GM23338 (cell line): ENCODE measurements at regions not wholly inside any gene's neighbourhood (a gene's known extent, or its start where the extent isn't known, plus 50 kb on each side); places are given as distances from the start of the nearest gene placed in this dataset.
A peak's percentile ranks its signal among the peaks of the same experiment; 100 is the strongest.

Experiments
- ATAC-seq: fragments of 200-7000 bp; cut with Tn5 transposase; 3 replicates; pipeline ENCODE4 v1.9.1; 2020
- DNase-seq: peaks from one replicate; pipeline ENCODE4 v3.0.0-alpha.2; 2015; ENCODE audit warnings: low spot score
- H2AFZ ChIP-seq: fragments of 200-600 bp; sonication (generic); 2 replicates; pipeline ENCODE4 v1.8.0; 2016; ENCODE audit warnings: antibody characterized with exemption, mild to moderate bottlenecking, moderate library complexity
- H3F3A ChIP-seq: fragments of 200-600 bp; sonication (generic); replicated peaks from 2 replicates; pipeline ENCODE4 v1.8.0; 2017; ENCODE audit warnings: antibody characterized with exemption, mixed run types, low read depth
- H3K27ac ChIP-seq: fragments of 200-600 bp; sonication (generic); 2 replicates; pipeline ENCODE4 v1.6.1; 2016; ENCODE audit warnings: low read depth
- H3K27me3 ChIP-seq: fragments of 200-600 bp; sonication (generic); 2 replicates; pipeline ENCODE4 v1.8.0; 2016; ENCODE audit warnings: mild to moderate bottlenecking, mixed run types, moderate library complexity; ENCODE audit not compliant: insufficient read depth
- H3K36me3 ChIP-seq: fragments of 200-600 bp; sonication (generic); 2 replicates; pipeline ENCODE4 v1.8.0; 2016; ENCODE audit warnings: mild to moderate bottlenecking; ENCODE audit not compliant: insufficient read depth
- H3K4me1 ChIP-seq: fragments of 200-600 bp; sonication (generic); 2 replicates; pipeline ENCODE4 v1.8.0; 2016; ENCODE audit warnings: mild to moderate bottlenecking, moderate library complexity; ENCODE audit not compliant: insufficient read depth
- H3K4me2 ChIP-seq: fragments of 200-600 bp; sonication (generic); 2 replicates; pipeline ENCODE4 v1.7.1; 2017; ENCODE audit warnings: mixed run types
- H3K4me3 ChIP-seq: fragments of 200-600 bp; sonication (generic); 2 replicates; pipeline ENCODE4 v1.6.1; 2016; ENCODE audit warnings: mixed run types
- H3K79me2 ChIP-seq: fragments of 200-600 bp; sonication (generic); replicated peaks from 2 replicates; pipeline ENCODE4 v1.8.0; 2017; ENCODE audit warnings: mild to moderate bottlenecking; ENCODE audit not compliant: insufficient read depth
- H3K9me2 ChIP-seq: fragments of 200-600 bp; sonication (generic); 2 replicates; pipeline ENCODE4 v1.8.0; 2017; ENCODE audit not compliant: insufficient read depth
- H4K20me1 ChIP-seq: fragments of 200-600 bp; sonication (generic); replicated peaks from 2 replicates; pipeline ENCODE4 v1.8.0; 2017; ENCODE audit warnings: mild to moderate bottlenecking; ENCODE audit not compliant: insufficient read depth
- H3K27ac Mint-ChIP-seq: 2 replicates; pipeline ENCODE4 v1.8.0; 2020; ENCODE audit warnings: inconsistent platforms, mild to moderate bottlenecking, moderate library complexity, mixed read lengths
- H3K27me3 Mint-ChIP-seq: 3 replicates; pipeline ENCODE4 v1.8.0; 2022; ENCODE audit warnings: low read depth, mild to moderate bottlenecking, moderate library complexity, mixed read lengths, inconsistent platforms; ENCODE audit not compliant: insufficient read depth, poor library complexity
- H3K36me3 Mint-ChIP-seq: 3 replicates; pipeline ENCODE4 v1.8.0; 2021; ENCODE audit warnings: low read depth, mild to moderate bottlenecking, inconsistent platforms, moderate library complexity, mixed read lengths
- H3K4me1 Mint-ChIP-seq: 3 replicates; pipeline ENCODE4 v1.8.0; 2020; ENCODE audit warnings: mild to moderate bottlenecking, inconsistent platforms, mixed read lengths
- H3K4me3 Mint-ChIP-seq: 3 replicates; pipeline ENCODE4 v1.8.0; 2021; ENCODE audit warnings: moderate library complexity, mild to moderate bottlenecking, inconsistent platforms, mixed read lengths
- H3K9me3 Mint-ChIP-seq: 3 replicates; pipeline ENCODE4 v1.8.0; 2020; ENCODE audit warnings: moderate library complexity, mild to moderate bottlenecking, inconsistent platforms, mixed read lengths
- CREB1 ChIP-seq: fragments of 250-450 bp; sonication (Bioruptor Pico); IDR thresholded peaks from 2 replicates; pipeline ENCODE4 v1.5.0; 2020; ENCODE audit warnings: low read depth, mild to moderate bottlenecking, moderate library complexity
- CTCF ChIP-seq, 2 experiments: fragments of 200-600 bp in 1 of 2; sonication (generic) in 1 of 2; conservative IDR thresholded peaks; 2 replicates each; pipeline versions ENCODE4 v1.5.1 to v1.6.1; 2016 to 2017; ENCODE audit warnings: antibody characterized with exemption in 2 of 2, low read depth in 2 of 2, mild to moderate bottlenecking in 2 of 2, moderate library complexity in 1 of 2
- EZH2 ChIP-seq: fragments of 200-600 bp; sonication (generic); IDR thresholded peaks from one replicate; pipeline ENCODE4 v1.8.0; 2017; ENCODE audit warnings: antibody characterized with exemption, mild to moderate bottlenecking, low read depth; ENCODE audit not compliant: unreplicated experiment
- EZH2phosphoT487 ChIP-seq: fragments of 200-600 bp; sonication (generic); IDR thresholded peaks from one replicate; pipeline ENCODE4 v1.8.1; 2018; ENCODE audit warnings: antibody characterized with exemption; ENCODE audit not compliant: unreplicated experiment
- JUNB ChIP-seq: IDR thresholded peaks from one replicate; pipeline ENCODE4 v1.6.1; 2016; ENCODE audit warnings: antibody characterized with exemption; ENCODE audit not compliant: unreplicated experiment
- NANOG ChIP-seq: IDR thresholded peaks from 2 replicates; pipeline ENCODE4 v1.6.1; 2016; ENCODE audit warnings: antibody characterized with exemption, borderline replicate concordance
- POLR2AphosphoS5 ChIP-seq: IDR thresholded peaks from 2 replicates; pipeline ENCODE4 v1.6.1; 2016; ENCODE audit warnings: antibody characterized with exemption, low read depth
- STAT1 ChIP-seq: IDR thresholded peaks from one replicate; pipeline ENCODE4 v1.6.1; 2016; ENCODE audit warnings: antibody characterized with exemption; ENCODE audit not compliant: unreplicated experiment
- ZNF114 ChIP-seq: fragments of 250-450 bp; sonication (Bioruptor Pico); IDR thresholded peaks from 2 replicates; pipeline ENCODE4 v1.5.0; 2020; ENCODE audit warnings: mild to moderate bottlenecking, moderate library complexity
- ZNF331 ChIP-seq: fragments of 250-450 bp; sonication (Bioruptor Pico); IDR thresholded peaks from 2 replicates; pipeline ENCODE4 v1.5.0; 2020; ENCODE audit warnings: low read depth, mild to moderate bottlenecking, moderate library complexity
- ZNF462 ChIP-seq: fragments of 250-450 bp; sonication (Bioruptor Pico); IDR thresholded peaks from 2 replicates; pipeline ENCODE4 v1.5.0; 2020; ENCODE audit warnings: mild to moderate bottlenecking, moderate library complexity
- TF ChIP-seq, protein P1 (sequence below): IDR thresholded peaks from one replicate; pipeline ENCODE4 v1.6.1; 2018; ENCODE audit warnings: antibody characterized with exemption; ENCODE audit not compliant: unreplicated experiment
- TF ChIP-seq, protein P2 (sequence below): IDR thresholded peaks from 2 replicates; pipeline ENCODE4 v1.6.1; 2016; ENCODE audit warnings: antibody characterized with exemption

- Histone ChIP-seq H3K4me2 (no peak overlapping the region), H3F3A (no peaks in the 10 kb centered on the region), H3K9me2 (no peaks in the 10 kb centered on the region), H4K20me1 (no peaks in the 10 kb centered on the region), H3K27me3 (no peaks in the 10 kb centered on the region), H3K27ac (no peak overlapping the region), H2AFZ (peak overlapping the region; percentile 32; the same call in 1 of the 2 replicates), H3K36me3 (no peaks in the 10 kb centered on the region), H3K4me1 (no peaks in the 10 kb centered on the region), H3K79me2 (no peaks in the 10 kb centered on the region), H3K4me3 (no peak overlapping the region)
- H3K27me3 Mint-ChIP-seq: no peaks in the 10 kb centered on the region
- H3K4me1 Mint-ChIP-seq: peaks cover 16% of the 10 kb centered on the region; the same call in 2 of the 3 replicates
- DNase-seq (no peak), ATAC-seq (no peak)
- no peak overlapping the region for H3K4me3 Mint-ChIP-seq
- no peaks in the 10 kb centered on the region for H3K9me3 Mint-ChIP-seq
- H3K36me3 Mint-ChIP-seq: no peaks in the 10 kb centered on the region
- TF ChIP-seq JUNB (no peak), ZNF462 (CRISPR knock-in tag) (no peak), ZNF331 (CRISPR knock-in tag) (no peak), EZH2 (no peak), EZH2phosphoT487 (no peak), CTCF (conservative IDR thresholded peaks at IDR 0.05; ENCODE audit: low read depth in 2 of 2) (no peak), STAT1 (no peak), ZNF114 (no peak), NANOG (no peak), POLR2AphosphoS5 (no peak), CREB1 (CRISPR knock-in tag) (no peak)
- TF ChIP-seq, protein P1, sequence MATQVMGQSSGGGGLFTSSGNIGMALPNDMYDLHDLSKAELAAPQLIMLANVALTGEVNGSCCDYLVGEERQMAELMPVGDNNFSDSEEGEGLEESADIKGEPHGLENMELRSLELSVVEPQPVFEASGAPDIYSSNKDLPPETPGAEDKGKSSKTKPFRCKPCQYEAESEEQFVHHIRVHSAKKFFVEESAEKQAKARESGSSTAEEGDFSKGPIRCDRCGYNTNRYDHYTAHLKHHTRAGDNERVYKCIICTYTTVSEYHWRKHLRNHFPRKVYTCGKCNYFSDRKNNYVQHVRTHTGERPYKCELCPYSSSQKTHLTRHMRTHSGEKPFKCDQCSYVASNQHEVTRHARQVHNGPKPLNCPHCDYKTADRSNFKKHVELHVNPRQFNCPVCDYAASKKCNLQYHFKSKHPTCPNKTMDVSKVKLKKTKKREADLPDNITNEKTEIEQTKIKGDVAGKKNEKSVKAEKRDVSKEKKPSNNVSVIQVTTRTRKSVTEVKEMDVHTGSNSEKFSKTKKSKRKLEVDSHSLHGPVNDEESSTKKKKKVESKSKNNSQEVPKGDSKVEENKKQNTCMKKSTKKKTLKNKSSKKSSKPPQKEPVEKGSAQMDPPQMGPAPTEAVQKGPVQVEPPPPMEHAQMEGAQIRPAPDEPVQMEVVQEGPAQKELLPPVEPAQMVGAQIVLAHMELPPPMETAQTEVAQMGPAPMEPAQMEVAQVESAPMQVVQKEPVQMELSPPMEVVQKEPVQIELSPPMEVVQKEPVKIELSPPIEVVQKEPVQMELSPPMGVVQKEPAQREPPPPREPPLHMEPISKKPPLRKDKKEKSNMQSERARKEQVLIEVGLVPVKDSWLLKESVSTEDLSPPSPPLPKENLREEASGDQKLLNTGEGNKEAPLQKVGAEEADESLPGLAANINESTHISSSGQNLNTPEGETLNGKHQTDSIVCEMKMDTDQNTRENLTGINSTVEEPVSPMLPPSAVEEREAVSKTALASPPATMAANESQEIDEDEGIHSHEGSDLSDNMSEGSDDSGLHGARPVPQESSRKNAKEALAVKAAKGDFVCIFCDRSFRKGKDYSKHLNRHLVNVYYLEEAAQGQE: no peak
- TF ChIP-seq, protein P2, sequence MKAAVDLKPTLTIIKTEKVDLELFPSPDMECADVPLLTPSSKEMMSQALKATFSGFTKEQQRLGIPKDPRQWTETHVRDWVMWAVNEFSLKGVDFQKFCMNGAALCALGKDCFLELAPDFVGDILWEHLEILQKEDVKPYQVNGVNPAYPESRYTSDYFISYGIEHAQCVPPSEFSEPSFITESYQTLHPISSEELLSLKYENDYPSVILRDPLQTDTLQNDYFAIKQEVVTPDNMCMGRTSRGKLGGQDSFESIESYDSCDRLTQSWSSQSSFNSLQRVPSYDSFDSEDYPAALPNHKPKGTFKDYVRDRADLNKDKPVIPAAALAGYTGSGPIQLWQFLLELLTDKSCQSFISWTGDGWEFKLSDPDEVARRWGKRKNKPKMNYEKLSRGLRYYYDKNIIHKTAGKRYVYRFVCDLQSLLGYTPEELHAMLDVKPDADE: no peak
- no peak overlapping the region for H3K27ac Mint-ChIP-seq
Measured at GRCh38 chr15:72836676-72837330, 53.2 kb upstream of the ADPGK start.
